Panc1 (cell line): ENCODE measurements at regions not wholly inside any gene's neighbourhood (a gene's known extent, or its start where the extent isn't known, plus 50 kb on each side); places are given as distances from the start of the nearest gene placed in this dataset.

Experiments used
- ATAC-seq: fragments of 200-7000 bp; cut with Tn5 transposase; 2 replicates; pipeline ENCODE4 v1.9.1; 2020; ENCODE audit warnings: mild to moderate bottlenecking, moderate library complexity
- BruUV-seq: library from RNA; stranded (reverse); fragments of 400-500 nt; replicated peaks from 2 replicates; lab custom pipeline; 2021; lab: Mats Ljungman, UMichigan
- CTCF ChIA-PET: fragments of 300-600 bp; sonication (Branson Sonifier 250); formaldehyde crosslinking; loops from one replicate; lab custom pipeline; 2022; ENCODE audit warnings: antibody characterized with exemption; lab: Charles Lee
- POLR2A ChIA-PET: fragments of 300-600 bp; sonication (Branson Sonifier 250); formaldehyde crosslinking; loops from one replicate; lab custom pipeline; 2022; ENCODE audit warnings: antibody characterized with exemption; lab: Charles Lee
- DNase-seq: peaks from one replicate; pipeline ENCODE4 v3.0.0-alpha.2; 2010; ENCODE audit warnings: low read depth, low spot score
- H3K27ac ChIP-seq: 2 replicates; pipeline ENCODE4 v1.5.1; 2011; ENCODE audit warnings: mild to moderate bottlenecking, low read length, inconsistent platforms
- H3K27me3 ChIP-seq: fragments of 200-500 bp; sonication (Bioruptor generic); 2 replicates; pipeline ENCODE4 v1.6.0; 2014; ENCODE audit warnings: low read length, inconsistent platforms; ENCODE audit not compliant: control insufficient read depth, insufficient read depth
- H3K36me3 ChIP-seq: fragments of 200-500 bp; sonication (Bioruptor generic); 2 replicates; pipeline ENCODE4 v1.5.1; 2014; ENCODE audit warnings: inconsistent platforms, mild to moderate bottlenecking, low read length, moderate library complexity; ENCODE audit not compliant: control insufficient read depth, insufficient read depth
- H3K4me1 ChIP-seq: 2 replicates; pipeline ENCODE4 v1.5.1; 2011; ENCODE audit warnings: inconsistent platforms, mild to moderate bottlenecking, low read length, moderate library complexity; ENCODE audit not compliant: control insufficient read depth, insufficient read depth
- H3K4me3 ChIP-seq, 2 experiments: 2 replicates each; pipeline ENCODE4 v1.5.1; 2011 to 2012; ENCODE audit warnings: low read depth in 2 of 2, low read length in 2 of 2, mild to moderate bottlenecking in 2 of 2, inconsistent platforms in 1 of 2, moderate library complexity in 1 of 2
- H3K9me3 ChIP-seq: fragments of 200-500 bp; sonication (Bioruptor generic); 2 replicates; pipeline ENCODE4 v1.5.1; 2014; ENCODE audit warnings: low read depth, mild to moderate bottlenecking, inconsistent platforms, low read length, moderate library complexity; ENCODE audit not compliant: control insufficient read depth, insufficient read depth
- POLR2AphosphoS5 ChIP-seq: IDR thresholded peaks from 2 replicates; pipeline ENCODE4 v1.6.1; 2012; ENCODE audit warnings: mild to moderate bottlenecking, low read depth, low read length, moderate library complexity
- SIN3A ChIP-seq: IDR thresholded peaks from 2 replicates; pipeline ENCODE4 v1.6.1; 2012; ENCODE audit warnings: low read depth, mild to moderate bottlenecking, low read length, moderate library complexity, borderline replicate concordance; ENCODE audit not compliant: insufficient read depth
- TCF7L2 ChIP-seq: IDR thresholded peaks from 2 replicates; pipeline ENCODE4 v1.6.1; 2011; ENCODE audit warnings: mild to moderate bottlenecking, low read depth, low read length, inconsistent platforms
- in situ Hi-C: cut with HindIII; loops from 2 replicates; pipeline ENCODE4 v1.10.0; 2016; ENCODE audit warnings: low sequenced_read_pairs, low pct_unique_long_range_greater_than_20kb
- intact Hi-C: fragments of 100-400 bp; cut with micrococcal nuclease; formaldehyde crosslinking; loops from one replicate; pipeline ENCODE4 v1.10.0; 2022; ENCODE audit not compliant: unreplicated experiment
- TF ChIP-seq, protein P1 (sequence below), 2 experiments: IDR thresholded peaks; 2 replicates each; pipeline ENCODE4 v1.6.1; 2011 to 2012; ENCODE audit warnings: low read depth in 2 of 2, control low read depth in 1 of 2, low read length in 1 of 2, mild to moderate bottlenecking in 1 of 2, moderate library complexity in 1 of 2; ENCODE audit not compliant: insufficient read depth in 1 of 2
- TF ChIP-seq, protein P2 (sequence below): fragments of 450-650 bp; IDR thresholded peaks from 2 replicates; pipeline ENCODE4 v1.5.1; 2017; ENCODE audit warnings: mild to moderate bottlenecking

DNA sequence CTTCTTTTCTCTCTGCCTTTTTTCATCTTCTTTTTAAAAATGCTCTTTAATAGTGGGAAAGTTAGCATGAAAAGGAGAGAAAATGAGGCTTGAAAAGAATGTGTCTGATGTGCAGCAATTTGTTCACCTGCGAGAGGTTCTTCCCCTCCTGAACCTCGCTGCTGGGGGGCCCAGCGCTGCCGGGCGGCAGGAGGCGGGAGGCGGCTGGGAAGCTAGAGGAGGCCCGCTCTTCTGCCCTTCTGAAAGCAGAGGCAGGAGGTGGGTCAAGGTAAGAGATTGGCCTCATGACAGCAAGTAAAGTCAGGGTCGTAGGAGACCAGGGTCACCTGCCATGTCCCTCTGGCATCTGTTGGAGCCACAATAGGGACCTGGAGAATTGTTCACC lies 78.6 kb upstream of the TNRC6C start:
- H3K9me3 ChIP-seq = peaks cover 7% of the 10 kb centered on the region; the same call in 1 of the 2 replicates
- no peak for ATAC-seq
- H3K36me3 ChIP-seq = no peaks in the 10 kb centered on the region
- H3K27me3 ChIP-seq = no peaks in the 10 kb centered on the region; the same call in 1 of the 2 replicates
- DNase-seq = no peak
- TF ChIP-seq TCF7L2 (no peak), POLR2AphosphoS5 (no peak), SIN3A (no peak)
- TF ChIP-seq, protein P1, sequence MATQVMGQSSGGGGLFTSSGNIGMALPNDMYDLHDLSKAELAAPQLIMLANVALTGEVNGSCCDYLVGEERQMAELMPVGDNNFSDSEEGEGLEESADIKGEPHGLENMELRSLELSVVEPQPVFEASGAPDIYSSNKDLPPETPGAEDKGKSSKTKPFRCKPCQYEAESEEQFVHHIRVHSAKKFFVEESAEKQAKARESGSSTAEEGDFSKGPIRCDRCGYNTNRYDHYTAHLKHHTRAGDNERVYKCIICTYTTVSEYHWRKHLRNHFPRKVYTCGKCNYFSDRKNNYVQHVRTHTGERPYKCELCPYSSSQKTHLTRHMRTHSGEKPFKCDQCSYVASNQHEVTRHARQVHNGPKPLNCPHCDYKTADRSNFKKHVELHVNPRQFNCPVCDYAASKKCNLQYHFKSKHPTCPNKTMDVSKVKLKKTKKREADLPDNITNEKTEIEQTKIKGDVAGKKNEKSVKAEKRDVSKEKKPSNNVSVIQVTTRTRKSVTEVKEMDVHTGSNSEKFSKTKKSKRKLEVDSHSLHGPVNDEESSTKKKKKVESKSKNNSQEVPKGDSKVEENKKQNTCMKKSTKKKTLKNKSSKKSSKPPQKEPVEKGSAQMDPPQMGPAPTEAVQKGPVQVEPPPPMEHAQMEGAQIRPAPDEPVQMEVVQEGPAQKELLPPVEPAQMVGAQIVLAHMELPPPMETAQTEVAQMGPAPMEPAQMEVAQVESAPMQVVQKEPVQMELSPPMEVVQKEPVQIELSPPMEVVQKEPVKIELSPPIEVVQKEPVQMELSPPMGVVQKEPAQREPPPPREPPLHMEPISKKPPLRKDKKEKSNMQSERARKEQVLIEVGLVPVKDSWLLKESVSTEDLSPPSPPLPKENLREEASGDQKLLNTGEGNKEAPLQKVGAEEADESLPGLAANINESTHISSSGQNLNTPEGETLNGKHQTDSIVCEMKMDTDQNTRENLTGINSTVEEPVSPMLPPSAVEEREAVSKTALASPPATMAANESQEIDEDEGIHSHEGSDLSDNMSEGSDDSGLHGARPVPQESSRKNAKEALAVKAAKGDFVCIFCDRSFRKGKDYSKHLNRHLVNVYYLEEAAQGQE (IDR thresholded peaks at IDR 0.05; ENCODE audit: insufficient read depth in 1 of 2, low read depth in 2 of 2, low read length in 1 of 2) = no peak
- TF ChIP-seq, protein P2, sequence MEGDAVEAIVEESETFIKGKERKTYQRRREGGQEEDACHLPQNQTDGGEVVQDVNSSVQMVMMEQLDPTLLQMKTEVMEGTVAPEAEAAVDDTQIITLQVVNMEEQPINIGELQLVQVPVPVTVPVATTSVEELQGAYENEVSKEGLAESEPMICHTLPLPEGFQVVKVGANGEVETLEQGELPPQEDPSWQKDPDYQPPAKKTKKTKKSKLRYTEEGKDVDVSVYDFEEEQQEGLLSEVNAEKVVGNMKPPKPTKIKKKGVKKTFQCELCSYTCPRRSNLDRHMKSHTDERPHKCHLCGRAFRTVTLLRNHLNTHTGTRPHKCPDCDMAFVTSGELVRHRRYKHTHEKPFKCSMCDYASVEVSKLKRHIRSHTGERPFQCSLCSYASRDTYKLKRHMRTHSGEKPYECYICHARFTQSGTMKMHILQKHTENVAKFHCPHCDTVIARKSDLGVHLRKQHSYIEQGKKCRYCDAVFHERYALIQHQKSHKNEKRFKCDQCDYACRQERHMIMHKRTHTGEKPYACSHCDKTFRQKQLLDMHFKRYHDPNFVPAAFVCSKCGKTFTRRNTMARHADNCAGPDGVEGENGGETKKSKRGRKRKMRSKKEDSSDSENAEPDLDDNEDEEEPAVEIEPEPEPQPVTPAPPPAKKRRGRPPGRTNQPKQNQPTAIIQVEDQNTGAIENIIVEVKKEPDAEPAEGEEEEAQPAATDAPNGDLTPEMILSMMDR = no peak
- no peaks in the 10 kb centered on the region for H3K4me1 ChIP-seq
- no peak overlapping the region for H3K27ac ChIP-seq
- in situ Hi-C loops = no loop called here
- intact Hi-C loops = no loop called here
- BruUV-seq = no TSS peak
- CTCF ChIA-PET = no interaction called here
- POLR2A ChIA-PET = no interaction called here
- no peak overlapping the region for H3K4me3 ChIP-seq

DNA sequence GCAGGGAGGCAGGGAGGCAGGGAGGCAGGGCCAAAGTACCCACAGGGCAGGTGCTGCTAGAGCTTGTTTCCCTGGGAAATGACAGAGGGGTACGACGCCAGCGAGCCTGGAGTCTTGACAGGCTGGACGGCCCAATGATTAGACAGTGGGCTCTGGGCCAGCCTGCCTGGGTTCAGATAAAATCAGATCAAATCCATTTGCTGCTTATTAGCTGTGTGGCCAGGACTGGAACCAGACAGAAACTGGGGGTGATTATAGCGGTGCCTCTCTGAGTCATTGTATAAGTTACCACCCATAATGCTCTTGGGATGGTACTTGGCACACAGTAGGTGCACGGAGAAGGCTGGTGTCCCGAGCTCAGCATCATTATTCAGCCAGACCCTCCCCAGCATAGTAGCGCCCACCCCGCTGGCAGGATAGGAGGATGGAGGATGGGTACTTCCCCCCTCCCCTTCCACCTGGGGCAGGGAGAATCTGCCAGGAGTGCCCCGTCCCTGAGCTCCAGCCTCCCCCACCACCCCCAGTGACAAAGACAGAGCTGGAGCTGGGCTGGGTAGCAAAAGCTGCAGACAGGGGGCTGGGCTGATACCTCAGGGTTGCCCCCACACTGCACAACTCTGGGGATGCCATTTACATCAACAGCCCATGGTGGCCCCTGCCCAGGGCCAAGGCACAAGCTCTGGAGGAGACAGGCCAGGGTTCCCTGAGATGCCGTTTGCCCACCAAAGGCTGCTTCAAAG lies 77.6 kb upstream of the TNRC6C start:
- in situ Hi-C loops (no loop called here), intact Hi-C loops (no loop called here)
- Histone ChIP-seq H3K9me3 (peaks cover 6% of the 10 kb centered on the region; the same call in 1 of the 2 replicates), H3K36me3 (no peaks in the 10 kb centered on the region), H3K4me3 (no peak overlapping the region), H3K27me3 (peaks cover 2% of the 10 kb centered on the region), H3K27ac (no peak overlapping the region), H3K4me1 (0 out of 2 replicates have a peak, but pooled peaks cover under 1% of the 10 kb centered on the region)
- ATAC-seq (no peak), DNase-seq (no peak)
- CTCF ChIA-PET = no interaction called here
- TF ChIP-seq, protein P2 = no peak
- TF ChIP-seq TCF7L2 = no peak
- no peak for TF ChIP-seq SIN3A
- TF ChIP-seq, protein P1 (IDR thresholded peaks at IDR 0.05; ENCODE audit: insufficient read depth in 1 of 2, low read depth in 2 of 2, low read length in 1 of 2) = no peak
- TF ChIP-seq POLR2AphosphoS5 = no peak
- no TSS peak for BruUV-seq
- POLR2A ChIA-PET = no interaction called here
